Keratinocyte (primary cell): ENCODE measurements at regions not wholly inside any gene's neighbourhood (a gene's known extent, or its start where the extent isn't known, plus 50 kb on each side); places are given as distances from the start of the nearest gene placed in this dataset.

ENCODE experiments used
- CTCF ChIP-seq, 3 experiments: IDR thresholded peaks in 1 of 3; conservative IDR thresholded peaks in 1 of 3; optimal IDR thresholded peaks in 1 of 3; 2 replicates in 2 of 3; 3 replicates in 1 of 3; pipeline versions ENCODE3 to v1.5.1; 2011; ENCODE audit warnings: low read length in 3 of 3, mild to moderate bottlenecking in 3 of 3, moderate library complexity in 2 of 3, control low read depth in 1 of 3, inconsistent platforms in 1 of 3; ENCODE audit not compliant: insufficient read depth in 2 of 3; ENCODE audit errors: extremely low read depth in 1 of 3
- EZH2 ChIP-seq: IDR thresholded peaks from one replicate; pipeline ENCODE4 v1.6.1; 2012; ENCODE audit warnings: inconsistent platforms, mild to moderate bottlenecking, low read length, moderate library complexity

- no peak for TF ChIP-seq CTCF (optimal IDR thresholded peaks at IDR 0.05 in 1 of 3, IDR thresholded peaks at IDR 0.05 in 1 of 3, conservative IDR thresholded peaks at IDR 0.05 in 1 of 3; ENCODE audit: extremely low read depth in 1 of 3, insufficient read depth in 2 of 3, low read length in 3 of 3)
- no peak for TF ChIP-seq EZH2
Observed at GRCh38 chr1:185574139-185574875, 159.9 kb upstream of the HMCN1 start.
